Keratinocyte (primary cell): ENCODE measurements at regions not wholly inside any gene's neighbourhood (a gene's known extent, or its start where the extent isn't known, plus 50 kb on each side); places are given as distances from the start of the nearest gene placed in this dataset.

ENCODE experiments used
- DNase-seq: peaks from one replicate; pipeline ENCODE4 v3.0.0-alpha.2; 2011; ENCODE audit warnings: low read depth, missing footprints, low spot score
- FAIRE-seq: peaks from 2 replicates; lab custom pipeline; 2011; peaks lifted over from hg19 to GRCh38; lab: Jason Lieb, UNC
- H2AFZ ChIP-seq: 2 replicates; pipeline ENCODE4 v1.6.0; 2012; ENCODE audit warnings: low read length, control low read depth, inconsistent platforms; ENCODE audit not compliant: control insufficient read depth
- H3K27ac ChIP-seq: 2 replicates; pipeline ENCODE4 v1.5.1; 2011; ENCODE audit warnings: low read length; ENCODE audit not compliant: control insufficient read depth, insufficient read depth
- H3K27me3 ChIP-seq: 3 replicates; pipeline ENCODE4 v1.6.0; 2011; ENCODE audit warnings: low read length; ENCODE audit not compliant: control insufficient read depth, insufficient read depth; ENCODE audit errors: extremely low read depth
- H3K36me3 ChIP-seq, 2 experiments: 2 replicates in 1 of 2; 3 replicates in 1 of 2; pipeline ENCODE4 v1.5.1; 2011; ENCODE audit warnings: low read length in 2 of 2, mild to moderate bottlenecking in 1 of 2; ENCODE audit not compliant: control insufficient read depth in 2 of 2, insufficient read depth in 2 of 2; ENCODE audit errors: extremely low read depth in 1 of 2
- H3K4me1 ChIP-seq: 3 replicates; pipeline ENCODE4 v1.5.1; 2011; ENCODE audit warnings: low read length; ENCODE audit not compliant: control insufficient read depth, insufficient read depth; ENCODE audit errors: extremely low read depth
- H3K4me2 ChIP-seq: 3 replicates; pipeline ENCODE4 v1.6.0; 2011; ENCODE audit warnings: low read depth, low read length; ENCODE audit not compliant: control insufficient read depth, insufficient read depth; ENCODE audit errors: extremely low read depth
- H3K4me3 ChIP-seq, 3 experiments: fragments of 200-600 bp in 1 of 3; sonication (generic) in 1 of 3; 2 replicates in 2 of 3; 3 replicates in 1 of 3; pipeline ENCODE4 v1.5.1; 2011 to 2016; ENCODE audit warnings: low read length in 3 of 3, mild to moderate bottlenecking in 3 of 3, control low read depth in 2 of 3, inconsistent platforms in 1 of 3, low read depth in 1 of 3, mixed read lengths in 1 of 3, mixed run types in 1 of 3, moderate library complexity in 1 of 3; ENCODE audit not compliant: control insufficient read depth in 2 of 3, insufficient read depth in 2 of 3; ENCODE audit errors: extremely low read depth in 1 of 3
- H3K79me2 ChIP-seq: 2 replicates; pipeline ENCODE4 v1.6.0; 2012; ENCODE audit warnings: low read length; ENCODE audit not compliant: control insufficient read depth, insufficient read depth
- H3K9ac ChIP-seq: 3 replicates; pipeline ENCODE4 v1.6.0; 2011; ENCODE audit warnings: low read length; ENCODE audit not compliant: control insufficient read depth, insufficient read depth; ENCODE audit errors: extremely low read depth
- H3K9me1 ChIP-seq: 3 replicates; pipeline ENCODE4 v1.6.0; 2011; ENCODE audit warnings: low read length; ENCODE audit not compliant: control insufficient read depth, insufficient read depth; ENCODE audit errors: extremely low read depth
- H3K9me3 ChIP-seq: 2 replicates; pipeline ENCODE4 v1.5.1; 2012; ENCODE audit warnings: low read depth, low read length; ENCODE audit not compliant: control insufficient read depth
- H4K20me1 ChIP-seq: 3 replicates; pipeline ENCODE4 v1.6.0; 2011; ENCODE audit warnings: low read length; ENCODE audit not compliant: control insufficient read depth, insufficient read depth; ENCODE audit errors: extremely low read depth
- CTCF ChIP-seq, 3 experiments: IDR thresholded peaks in 1 of 3; conservative IDR thresholded peaks in 1 of 3; optimal IDR thresholded peaks in 1 of 3; 2 replicates in 2 of 3; 3 replicates in 1 of 3; pipeline versions ENCODE3 to v1.5.1; 2011; ENCODE audit warnings: low read length in 3 of 3, mild to moderate bottlenecking in 3 of 3, moderate library complexity in 2 of 3, control low read depth in 1 of 3, inconsistent platforms in 1 of 3; ENCODE audit not compliant: insufficient read depth in 2 of 3; ENCODE audit errors: extremely low read depth in 1 of 3
- EZH2 ChIP-seq: IDR thresholded peaks from one replicate; pipeline ENCODE4 v1.6.1; 2012; ENCODE audit warnings: inconsistent platforms, mild to moderate bottlenecking, low read length, moderate library complexity
- dilution Hi-C: fragments of 300-500 bp; cut with MboI; formaldehyde crosslinking; loops from one replicate; pipeline ENCODE4 v1.7.0; 2020; ENCODE audit warnings: low sequenced_read_pairs; ENCODE audit not compliant: extremely low pct_ligation_motif_present

DNA sequence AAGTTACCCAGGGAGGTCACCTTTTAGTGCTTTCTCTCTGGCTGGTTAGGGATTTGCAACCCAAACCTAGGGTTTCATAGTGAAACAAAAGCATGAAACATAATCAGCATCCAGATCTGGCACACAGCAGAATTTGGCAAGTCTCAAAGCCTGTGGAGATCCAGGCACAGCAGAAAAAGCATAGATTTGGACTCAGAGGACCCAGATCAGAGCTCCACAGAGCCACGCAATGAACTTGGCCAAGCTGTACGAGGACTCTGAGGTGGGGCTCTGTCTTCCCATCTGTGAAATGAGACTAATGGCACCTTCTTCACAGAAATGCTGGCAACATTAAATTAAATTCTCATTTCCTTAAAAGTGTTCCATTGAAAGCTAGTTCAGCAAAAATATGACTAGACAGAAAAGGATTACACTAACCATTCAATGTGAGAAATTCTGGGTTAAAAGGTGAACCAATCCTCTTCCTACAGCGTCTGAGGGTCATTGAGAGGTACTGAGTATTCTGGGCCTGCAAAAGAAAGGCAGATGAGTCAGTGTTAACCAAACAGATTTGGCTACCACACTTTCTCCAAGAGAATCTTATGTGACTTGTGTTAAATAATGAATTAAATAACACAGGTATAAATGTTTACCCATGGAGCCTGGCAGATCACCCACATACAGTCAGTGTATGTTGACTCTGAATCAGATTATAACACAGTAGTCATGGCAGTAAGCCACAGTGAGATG, 266.3 kb downstream of the MREG start:
- Histone ChIP-seq H3K9ac (no peak overlapping the region), H3K27ac (no peak overlapping the region), H3K9me3 (no peaks in the 10 kb centered on the region), H3K79me2 (no peaks in the 10 kb centered on the region), H3K27me3 (no peaks in the 10 kb centered on the region), H2AFZ (no peak overlapping the region), H3K4me1 (no peaks in the 10 kb centered on the region), H3K36me3 (no peaks in the 10 kb centered on the region), H4K20me1 (no peaks in the 10 kb centered on the region), H3K4me2 (no peak overlapping the region), H3K4me3 (no peak overlapping the region), H3K9me1 (no peaks in the 10 kb centered on the region)
- TF ChIP-seq EZH2 = no peak
- no peak for TF ChIP-seq CTCF (optimal IDR thresholded peaks at IDR 0.05 in 1 of 3, IDR thresholded peaks at IDR 0.05 in 1 of 3, conservative IDR thresholded peaks at IDR 0.05 in 1 of 3; ENCODE audit: extremely low read depth in 1 of 3, insufficient read depth in 2 of 3, low read length in 3 of 3)
- DNase-seq = no peak
- dilution Hi-C loops = no loop called here
- FAIRE-seq = no peak

DNA sequence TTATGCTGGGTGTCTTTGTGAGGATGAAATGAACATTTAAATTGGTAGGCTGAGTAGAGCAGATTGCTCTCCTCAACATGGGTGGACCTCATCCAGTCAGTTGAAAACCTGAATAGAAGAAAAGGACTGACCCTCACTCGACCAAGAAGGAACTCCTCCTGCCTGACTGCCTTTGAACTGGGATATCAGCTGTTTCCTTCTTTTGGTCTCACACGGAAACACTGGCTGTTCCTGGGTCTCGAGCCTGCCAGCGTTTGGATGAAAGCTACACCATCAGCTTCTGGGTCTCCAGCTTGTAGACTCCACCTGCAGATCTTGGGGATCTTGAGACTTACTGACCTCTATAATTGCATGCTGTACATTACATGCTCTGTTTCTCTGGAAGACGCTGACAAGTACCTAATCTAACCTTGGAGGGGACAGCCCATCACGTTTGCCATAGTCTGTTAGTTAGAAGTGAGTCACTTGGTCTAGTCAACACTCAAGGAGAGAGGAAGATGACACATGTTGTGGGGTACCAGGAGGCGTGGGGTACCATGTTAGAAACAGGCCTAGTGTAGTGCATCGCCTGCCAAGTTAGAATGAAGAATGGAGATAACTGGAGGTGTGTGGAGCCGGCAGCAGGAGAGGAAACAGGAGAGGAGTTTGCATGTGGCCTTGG, 267.0 kb downstream of the MREG start:
- dilution Hi-C loops = no loop called here
- H3K27me3 ChIP-seq = no peaks in the 10 kb centered on the region
- no peak overlapping the region for H3K9ac ChIP-seq
- H2AFZ ChIP-seq = no peak overlapping the region
- H3K9me1 ChIP-seq = no peaks in the 10 kb centered on the region
- FAIRE-seq = no peak
- H3K4me1 ChIP-seq = no peaks in the 10 kb centered on the region
- no peak for DNase-seq
- no peaks in the 10 kb centered on the region for H3K79me2 ChIP-seq
- H3K36me3 ChIP-seq = no peaks in the 10 kb centered on the region
- no peak overlapping the region for H3K27ac ChIP-seq
- H3K9me3 ChIP-seq = no peaks in the 10 kb centered on the region
- no peak overlapping the region for H3K4me3 ChIP-seq
- H3K4me2 ChIP-seq = no peak overlapping the region
- no peak for TF ChIP-seq CTCF (optimal IDR thresholded peaks at IDR 0.05 in 1 of 3, IDR thresholded peaks at IDR 0.05 in 1 of 3, conservative IDR thresholded peaks at IDR 0.05 in 1 of 3; ENCODE audit: extremely low read depth in 1 of 3, insufficient read depth in 2 of 3, low read length in 3 of 3)
- no peak for TF ChIP-seq EZH2
- H4K20me1 ChIP-seq = no peaks in the 10 kb centered on the region
